Hepatocyte (in vitro differentiated cells): ENCODE measurements at regions not wholly inside any gene's neighbourhood (a gene's known extent, or its start where the extent isn't known, plus 50 kb on each side); places are given as distances from the start of the nearest gene placed in this dataset.

Experiments used
- CTCF ChIP-seq: fragments of 200-600 bp; sonication (generic); IDR thresholded peaks from 2 replicates; pipeline ENCODE4 v1.5.1; 2016; ENCODE audit warnings: antibody characterized with exemption, mild to moderate bottlenecking; ENCODE audit not compliant: poor library complexity
- EZH2 ChIP-seq: fragments of 200-600 bp; sonication (generic); IDR thresholded peaks from 2 replicates; pipeline ENCODE4 v1.6.1; 2016; ENCODE audit warnings: antibody characterized with exemption, mild to moderate bottlenecking, borderline replicate concordance
- EZH2phosphoT487 ChIP-seq: fragments of 200-600 bp; sonication (generic); IDR thresholded peaks from one replicate; pipeline ENCODE4 v1.6.1; 2018; ENCODE audit warnings: antibody characterized with exemption, mild to moderate bottlenecking, low read depth, moderate library complexity; ENCODE audit not compliant: unreplicated experiment, severe bottlenecking

DNA sequence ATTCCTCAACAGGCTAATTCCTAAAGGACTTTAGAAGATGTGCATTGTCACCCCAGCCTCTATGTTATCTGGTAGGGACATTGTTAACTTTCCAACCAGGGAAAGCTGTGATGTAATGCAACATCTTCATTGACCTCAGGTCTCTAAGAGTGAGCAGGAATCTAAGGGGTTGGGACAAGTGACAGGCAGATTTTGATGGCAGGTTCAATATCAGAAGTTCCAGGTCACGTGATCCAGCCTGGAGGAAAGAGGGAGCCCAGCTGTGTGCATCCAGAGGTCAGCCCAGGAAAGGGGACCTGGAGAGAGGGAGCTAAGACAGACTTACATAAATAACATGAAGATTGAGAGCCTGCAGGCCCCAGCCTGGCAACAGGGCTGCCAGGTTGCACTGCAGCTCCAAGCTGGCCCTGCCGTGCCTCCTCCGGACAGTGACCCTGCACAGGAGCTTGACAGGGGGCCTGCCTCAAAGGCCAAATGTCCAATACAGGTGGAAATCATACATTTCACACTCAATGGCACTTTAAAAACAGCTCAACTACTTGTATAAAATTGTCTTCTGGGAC lies 262.2 kb upstream of the MGAT5 start:
- no peak for TF ChIP-seq CTCF
- no peak for TF ChIP-seq EZH2phosphoT487
- no peak for TF ChIP-seq EZH2
